NT2/D1 (cell line): ENCODE measurements at regions not wholly inside any gene's neighbourhood (a gene's known extent, or its start where the extent isn't known, plus 50 kb on each side); places are given as distances from the start of the nearest gene placed in this dataset.

Experiments
- SUZ12 ChIP-seq: IDR thresholded peaks from 2 replicates; pipeline ENCODE4 v1.6.1; 2011; ENCODE audit not compliant: insufficient read length, insufficient read depth; ENCODE audit errors: extremely low read depth
- YY1 ChIP-seq: IDR thresholded peaks from 2 replicates; pipeline ENCODE4 v1.6.1; 2011; ENCODE audit not compliant: insufficient read length, insufficient read depth
- ZNF274 ChIP-seq: IDR thresholded peaks from 2 replicates; pipeline ENCODE4 v1.6.1; 2011; ENCODE audit warnings: mild to moderate bottlenecking, low read depth, low read length

DNA sequence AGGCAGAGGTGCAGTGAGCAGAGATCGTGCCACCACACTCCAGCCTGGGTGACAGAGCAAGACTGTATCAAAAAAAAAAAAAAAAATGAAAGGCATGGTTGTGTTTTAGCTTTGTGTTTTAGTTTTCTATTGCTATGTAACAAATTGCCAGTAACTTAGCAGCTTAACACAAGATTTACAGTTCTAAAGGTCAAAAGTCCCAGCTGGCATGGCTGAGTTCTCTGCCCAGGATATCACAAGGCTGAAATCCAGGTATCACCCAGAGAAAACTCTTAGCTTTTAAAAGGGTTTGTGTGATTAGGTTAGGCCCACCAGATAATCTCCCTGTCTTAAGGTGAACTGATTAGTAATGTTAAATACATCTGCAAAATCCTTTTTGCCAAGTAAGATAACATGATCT lies 107.7 kb upstream of the YPEL5 start:
- no peak for TF ChIP-seq YY1
- no peak for TF ChIP-seq ZNF274
- no peak for TF ChIP-seq SUZ12
